Activated CD8-positive, alpha-beta T cell treated with anti-CD3 and anti-CD28 coated beads for 36 hours (primary cell): ENCODE measurements at regions not wholly inside any gene's neighbourhood (a gene's known extent, or its start where the extent isn't known, plus 50 kb on each side); places are given as distances from the start of the nearest gene placed in this dataset.

Experiments
- ATAC-seq: fragments of 200-7000 bp; cut with Tn5 transposase; one replicate; pipeline ENCODE4 v1.10.0; 2021; ENCODE audit warnings: mild to moderate bottlenecking, moderate library complexity
- CTCF ChIA-PET: fragments of 350-600 bp; sonication (Branson Sonifier 250); formaldehyde crosslinking; loops from one replicate; lab custom pipeline; 2021; ENCODE audit warnings: antibody characterized with exemption; lab: Charles Lee
- POLR2A ChIA-PET: fragments of 350-600 bp; sonication (Branson Sonifier 250); formaldehyde crosslinking; loops from one replicate; lab custom pipeline; 2021; ENCODE audit warnings: antibody characterized with exemption; lab: Charles Lee
- DNase-seq: peaks from one replicate; pipeline ENCODE4 v3.0.0-alpha.2; 2020
- H3K27ac Mint-ChIP-seq: one replicate; pipeline ENCODE4 v1.8.0; 2021; ENCODE audit warnings: mild to moderate bottlenecking, mixed read lengths
- H3K27me3 Mint-ChIP-seq: one replicate; pipeline ENCODE4 v1.8.0; 2021; ENCODE audit warnings: mixed read lengths
- H3K36me3 Mint-ChIP-seq: one replicate; pipeline ENCODE4 v1.8.0; 2021; ENCODE audit warnings: low read depth, mixed read lengths
- H3K4me1 Mint-ChIP-seq: one replicate; pipeline ENCODE4 v1.8.0; 2021; ENCODE audit warnings: low read depth, mixed read lengths
- H3K4me3 Mint-ChIP-seq: one replicate; pipeline ENCODE4 v1.8.0; 2021; ENCODE audit warnings: mild to moderate bottlenecking, moderate library complexity, mixed read lengths
- H3K9me3 Mint-ChIP-seq: one replicate; pipeline ENCODE4 v1.8.0; 2021; ENCODE audit warnings: mixed read lengths
- CTCF ChIP-seq: fragments of 200-600 bp; IDR thresholded peaks from one replicate; pipeline ENCODE4 v1.8.0; 2022; ENCODE audit warnings: antibody characterized with exemption, mild to moderate bottlenecking
- intact Hi-C: fragments of 100-400 bp; cut with micrococcal nuclease; formaldehyde crosslinking; loops from one replicate; pipeline ENCODE4 v1.10.0; 2022

GRCh38 chr18:10009321-10010144 lies 95.7 kb downstream of the VAPA start:
- H3K36me3 Mint-ChIP-seq, result no peaks in the 10 kb centered on the region
- no peak for TF ChIP-seq CTCF
- intact Hi-C loops, result no loop called here
- no peaks in the 10 kb centered on the region for H3K4me1 Mint-ChIP-seq
- no peaks in the 10 kb centered on the region for H3K9me3 Mint-ChIP-seq
- ChIA-PET CTCF (no interaction called here), POLR2A (no interaction called here)
- H3K27ac Mint-ChIP-seq, result no peak overlapping the region
- ATAC-seq (no peak), DNase-seq (no peak)
- H3K4me3 Mint-ChIP-seq, result no peak overlapping the region
- peaks cover 2% of the 10 kb centered on the region for H3K27me3 Mint-ChIP-seq

GRCh38 chr18:10010611-10011015 lies 96.8 kb downstream of the VAPA start:
- ChIA-PET POLR2A (no interaction called here), CTCF (interaction anchor here (1.1 kb wide), 1 partner anchor 21 kb away, joined by 3 read pairs; no protein-coding TSS in a partner anchor)
- intact Hi-C loops, result no loop called here
- ATAC-seq (no peak), DNase-seq (no peak)
- TF ChIP-seq CTCF, result no peak
- Mint-ChIP-seq H3K4me3 (no peak overlapping the region), H3K36me3 (no peaks in the 10 kb centered on the region), H3K9me3 (no peaks in the 10 kb centered on the region), H3K27ac (no peak overlapping the region), H3K27me3 (peaks cover 2% of the 10 kb centered on the region), H3K4me1 (no peaks in the 10 kb centered on the region)

- ATAC-seq (no peak), DNase-seq (no peak)
- peaks cover 2% of the 10 kb centered on the region for H3K27me3 Mint-ChIP-seq
- TF ChIP-seq CTCF, result no peak
- no peaks in the 10 kb centered on the region for H3K36me3 Mint-ChIP-seq
- ChIA-PET CTCF (interaction anchor here (1.1 kb wide), 1 partner anchor 21 kb away, joined by 3 read pairs; no protein-coding TSS in a partner anchor), POLR2A (no interaction called here)
- no peaks in the 10 kb centered on the region for H3K9me3 Mint-ChIP-seq
- intact Hi-C loops, result no loop called here
- no peak overlapping the region for H3K27ac Mint-ChIP-seq
- no peak overlapping the region for H3K4me3 Mint-ChIP-seq
- no peaks in the 10 kb centered on the region for H3K4me1 Mint-ChIP-seq
Observed at GRCh38 chr18:10011061-10011460, 97.2 kb downstream of the VAPA start.

GRCh38 chr18:10011751-10012150 lies 97.9 kb downstream of the VAPA start:
- CTCF ChIA-PET, result interaction anchor here (1.1 to 1.6 kb wide), 2 partner anchors 20 to 40 kb away, joined by 3 read pairs; no protein-coding TSS in a partner anchor
- POLR2A ChIA-PET, result no interaction called here
- Mint-ChIP-seq H3K4me1 (peaks cover 5% of the 10 kb centered on the region), H3K9me3 (no peaks in the 10 kb centered on the region), H3K4me3 (no peak overlapping the region), H3K27ac (no peak overlapping the region), H3K36me3 (no peaks in the 10 kb centered on the region), H3K27me3 (peaks cover 2% of the 10 kb centered on the region)
- intact Hi-C loops, result no loop called here
- DNase-seq, result no peak
- no peak for TF ChIP-seq CTCF
- ATAC-seq, result no peak

- H3K4me1 Mint-ChIP-seq, result peaks cover 5% of the 10 kb centered on the region
- DNase-seq, result no peak
- no peak overlapping the region for H3K4me3 Mint-ChIP-seq
- TF ChIP-seq CTCF, result no peak
- POLR2A ChIA-PET, result no interaction called here
- CTCF ChIA-PET, result interaction anchor here (1.6 kb wide), 1 partner anchor 41 kb away, joined by 3 read pairs; no protein-coding TSS in a partner anchor
- H3K27me3 Mint-ChIP-seq, result peaks cover 2% of the 10 kb centered on the region
- no peak overlapping the region for H3K27ac Mint-ChIP-seq
- H3K36me3 Mint-ChIP-seq, result no peaks in the 10 kb centered on the region
- intact Hi-C loops, result no loop called here
- ATAC-seq, result no peak
- no peaks in the 10 kb centered on the region for H3K9me3 Mint-ChIP-seq
Observed at GRCh38 chr18:10012526-10012925, 98.7 kb downstream of the VAPA start.
